ENCODE measurements at regions not wholly inside any gene's neighbourhood (a gene's known extent, or its start where the extent isn't known, plus 50 kb on each side); places are given as distances from the start of the nearest gene placed in this dataset.

DNA sequence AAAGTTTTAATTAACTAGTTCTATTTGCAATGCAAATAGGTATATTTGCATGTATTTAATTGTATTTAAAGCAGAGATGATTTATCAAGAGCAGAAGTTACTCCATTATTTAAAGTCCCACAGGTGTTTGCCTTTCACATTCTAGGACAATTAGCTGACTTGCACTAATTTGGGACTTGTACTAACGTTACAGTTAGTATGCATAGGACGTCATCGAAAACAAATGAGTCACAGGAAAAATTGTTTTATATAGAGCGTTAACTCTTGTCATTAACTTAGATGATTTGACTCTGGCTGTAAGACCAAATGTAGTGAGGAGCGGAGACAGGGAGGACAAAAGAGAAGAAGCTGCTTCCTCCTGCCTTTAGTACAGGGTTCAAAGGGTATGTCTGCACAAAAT, 126.1 kb upstream of the IFNE start:
- TF ChIP-seq, protein P1, sequence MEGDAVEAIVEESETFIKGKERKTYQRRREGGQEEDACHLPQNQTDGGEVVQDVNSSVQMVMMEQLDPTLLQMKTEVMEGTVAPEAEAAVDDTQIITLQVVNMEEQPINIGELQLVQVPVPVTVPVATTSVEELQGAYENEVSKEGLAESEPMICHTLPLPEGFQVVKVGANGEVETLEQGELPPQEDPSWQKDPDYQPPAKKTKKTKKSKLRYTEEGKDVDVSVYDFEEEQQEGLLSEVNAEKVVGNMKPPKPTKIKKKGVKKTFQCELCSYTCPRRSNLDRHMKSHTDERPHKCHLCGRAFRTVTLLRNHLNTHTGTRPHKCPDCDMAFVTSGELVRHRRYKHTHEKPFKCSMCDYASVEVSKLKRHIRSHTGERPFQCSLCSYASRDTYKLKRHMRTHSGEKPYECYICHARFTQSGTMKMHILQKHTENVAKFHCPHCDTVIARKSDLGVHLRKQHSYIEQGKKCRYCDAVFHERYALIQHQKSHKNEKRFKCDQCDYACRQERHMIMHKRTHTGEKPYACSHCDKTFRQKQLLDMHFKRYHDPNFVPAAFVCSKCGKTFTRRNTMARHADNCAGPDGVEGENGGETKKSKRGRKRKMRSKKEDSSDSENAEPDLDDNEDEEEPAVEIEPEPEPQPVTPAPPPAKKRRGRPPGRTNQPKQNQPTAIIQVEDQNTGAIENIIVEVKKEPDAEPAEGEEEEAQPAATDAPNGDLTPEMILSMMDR (IDR thresholded peaks at IDR 0.05), result no peak

DNA sequence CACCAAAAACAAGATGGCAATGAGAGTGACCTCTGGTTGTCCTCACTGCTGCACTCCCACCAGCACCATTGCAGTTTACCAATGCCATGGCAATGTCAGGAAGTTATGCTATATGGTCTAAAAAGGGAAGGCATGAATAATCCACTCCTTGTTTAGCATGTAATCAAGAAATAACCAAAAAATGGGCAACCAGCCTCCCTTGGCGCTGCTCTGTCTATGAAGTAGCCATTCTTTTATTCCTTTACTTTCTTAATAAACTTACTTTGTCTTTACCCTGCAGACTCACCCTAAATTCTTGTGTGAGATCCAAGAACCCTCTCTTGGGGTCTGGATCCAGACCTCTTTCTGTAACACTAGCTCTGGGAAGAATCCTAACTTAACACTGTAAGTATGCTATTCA, 127.4 kb upstream of the IFNE start:
- TF ChIP-seq, protein P1 (IDR thresholded peaks at IDR 0.05), result no peak

DNA sequence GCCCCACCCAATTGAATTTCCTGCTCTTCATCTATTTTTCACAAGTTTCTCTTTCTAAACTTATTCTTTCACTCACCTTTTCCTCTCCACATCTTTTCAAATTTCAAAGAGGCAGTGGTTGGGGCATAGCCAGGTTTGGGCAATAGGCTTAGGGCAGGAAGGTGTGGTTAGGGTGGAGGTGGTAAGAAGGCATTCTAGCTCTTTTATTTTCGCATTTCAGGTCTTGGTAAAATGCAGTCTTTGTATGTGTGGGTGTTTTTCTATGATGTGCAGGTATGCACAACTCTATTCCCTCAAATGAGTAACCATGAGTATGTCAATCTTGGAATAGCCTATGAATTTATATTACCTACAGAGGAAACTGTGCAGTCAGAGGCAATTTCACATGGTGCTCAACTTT, 129.8 kb upstream of the IFNE start:
- TF ChIP-seq, protein P1 (IDR thresholded peaks at IDR 0.05), result no peak

DNA sequence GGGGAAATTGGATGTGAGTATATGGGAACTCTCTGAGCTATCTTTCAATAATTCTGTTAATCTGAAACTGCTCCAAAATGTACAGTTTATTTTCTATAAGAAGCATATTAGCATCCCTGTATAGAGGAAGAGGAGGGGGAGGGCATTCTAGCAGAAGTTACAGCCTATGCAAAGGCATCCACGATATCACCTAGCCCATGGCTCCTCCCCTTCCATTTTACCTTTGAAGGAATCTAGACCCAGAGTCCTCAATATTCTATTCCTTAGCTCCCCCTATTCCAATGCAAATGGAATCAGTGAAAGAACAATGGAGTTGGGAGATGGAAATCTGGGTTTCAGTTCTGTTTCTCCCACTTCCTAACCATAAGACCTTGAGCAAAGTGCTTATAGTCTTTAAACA, 132.9 kb upstream of the IFNE start:
- TF ChIP-seq, protein P1 (IDR thresholded peaks at IDR 0.05), result no peak

DNA sequence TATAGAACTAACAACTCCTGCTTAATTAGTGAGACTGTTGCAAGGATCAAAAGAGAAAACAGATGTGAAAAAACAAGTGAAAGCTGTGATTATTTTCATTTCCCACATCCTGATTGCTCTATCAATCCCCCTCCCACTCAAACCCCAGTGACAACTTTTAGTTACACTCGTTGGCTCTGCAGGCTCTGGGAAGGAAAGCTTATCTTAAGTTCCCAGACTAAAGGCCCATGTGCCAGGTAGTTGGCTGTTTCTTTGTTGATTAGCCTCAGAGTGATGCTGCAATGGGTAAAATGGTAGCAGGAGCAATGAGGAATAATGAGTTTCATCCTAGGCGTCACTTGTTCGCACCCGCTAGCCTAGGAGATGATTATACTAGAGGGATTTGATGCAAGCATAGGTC, 133.3 kb upstream of the IFNE start:
- TF ChIP-seq, protein P1 (IDR thresholded peaks at IDR 0.05), result no peak

DNA sequence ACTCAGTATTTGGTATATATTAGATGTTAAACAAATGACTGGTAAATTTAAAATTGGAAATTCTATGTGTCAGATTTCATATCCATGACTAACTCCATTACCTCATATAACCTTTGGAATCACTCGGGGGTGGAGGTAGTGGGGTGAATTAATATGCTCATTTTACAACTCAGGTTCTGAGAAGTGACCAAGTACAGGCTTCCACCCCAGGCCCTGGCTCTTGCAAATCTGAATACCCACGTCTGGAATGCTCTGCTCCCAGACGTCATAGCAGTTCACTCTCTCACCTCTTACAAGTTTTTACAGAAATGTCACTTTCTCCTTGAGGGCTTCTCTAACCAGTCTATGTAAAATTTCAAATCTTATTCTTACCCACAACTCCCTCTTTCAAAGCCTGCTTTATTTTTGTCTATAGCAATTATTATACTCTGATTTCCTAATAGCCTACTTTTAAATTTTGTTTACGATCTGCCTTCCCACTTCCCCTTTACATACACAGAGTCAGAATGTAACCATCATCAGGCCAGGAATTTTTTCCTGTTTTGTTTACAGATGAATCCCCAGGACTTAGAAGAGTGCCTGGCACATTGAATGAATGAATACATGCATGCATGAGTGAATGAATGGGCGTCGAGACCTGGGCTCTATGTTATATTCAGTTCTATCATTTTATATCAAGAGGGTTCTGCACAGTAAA, 134.1 kb upstream of the IFNE start:
- TF ChIP-seq, protein P1 (IDR thresholded peaks at IDR 0.05), result no peak

DNA sequence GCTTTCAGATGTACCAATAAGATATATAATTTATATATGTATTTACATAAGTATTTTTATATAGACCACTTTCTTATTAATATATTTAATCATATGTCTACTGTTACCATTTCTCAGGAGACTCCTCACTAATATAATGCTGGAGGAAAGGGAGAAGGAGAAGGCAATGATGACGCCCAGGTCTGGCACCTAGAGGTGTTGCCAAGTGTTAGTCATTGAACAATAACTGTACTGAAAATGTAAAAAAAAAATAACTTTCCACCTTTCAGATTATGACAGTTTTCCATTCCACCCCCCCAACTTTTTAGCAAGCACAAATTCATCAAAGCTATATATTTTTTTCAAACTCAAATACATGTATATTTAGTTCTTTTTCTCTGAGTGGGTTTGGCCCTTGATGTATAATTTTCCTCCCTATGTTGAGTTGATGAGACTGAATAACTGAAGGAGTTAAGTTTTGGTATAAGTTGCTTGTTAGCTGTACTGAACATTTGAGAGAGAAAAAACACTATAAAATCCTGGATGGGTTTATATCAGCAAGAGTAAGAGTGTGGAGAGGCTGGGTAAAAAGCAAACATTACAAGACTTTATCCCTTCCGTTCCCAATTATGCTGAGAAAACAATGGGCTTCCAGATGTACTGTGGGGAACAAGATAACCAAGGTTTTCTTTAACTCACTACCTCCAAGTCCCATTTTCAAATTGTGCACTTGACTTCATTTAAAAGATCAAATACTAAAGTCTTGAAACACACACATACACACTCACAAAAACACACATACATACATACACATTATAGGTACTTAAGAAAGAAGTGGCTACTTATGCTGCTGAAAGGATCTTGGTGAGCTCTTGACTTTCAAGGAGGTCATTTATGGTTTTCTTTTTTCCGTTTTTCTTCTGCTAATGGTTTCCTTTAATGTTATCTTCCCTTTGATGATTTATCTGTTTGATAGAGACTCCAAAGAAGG, 142.8 kb upstream of the IFNE start:
- TF ChIP-seq, protein P1 (IDR thresholded peaks at IDR 0.05), result no peak

All from LNCAP (cell line).